ENCODE measurements at regions not wholly inside any gene's neighbourhood (a gene's known extent, or its start where the extent isn't known, plus 50 kb on each side); places are given as distances from the start of the nearest gene placed in this dataset.

- DNase-seq: no peak
These were observed 329.0 kb downstream of the TLE4 start for GRCh38 chr9:79900754-79901153.

GRCh38 chr9:79896390-79896980 lies 324.7 kb downstream of the TLE4 start:
- no peak for DNase-seq

GRCh38 chr9:79895232-79895631 lies 323.5 kb downstream of the TLE4 start:
- DNase-seq: no peak

- DNase-seq: no peak
These were observed 317.6 kb downstream of the TLE4 start for GRCh38 chr9:79889369-79889768.

- DNase-seq: no peak
These were observed 313.5 kb downstream of the TLE4 start for GRCh38 chr9:79885093-79885857.

GRCh38 chr9:79884546-79884945 lies 312.8 kb downstream of the TLE4 start:
- DNase-seq: no peak

GRCh38 chr9:79883073-79883645 lies 311.4 kb downstream of the TLE4 start:
- no peak for DNase-seq

GRCh38 chr9:79880626-79881025 lies 308.9 kb downstream of the TLE4 start:
- no peak for DNase-seq

- no peak for DNase-seq
These were observed 306.3 kb downstream of the TLE4 start for GRCh38 chr9:79877943-79878602.

- DNase-seq: no peak
These were observed 296.9 kb downstream of the TLE4 start for GRCh38 chr9:79868567-79869189.

- DNase-seq: no peak
These were observed 291.4 kb downstream of the TLE4 start for GRCh38 chr9:79862921-79863890.

- no peak for DNase-seq
These were observed 286.7 kb downstream of the TLE4 start for GRCh38 chr9:79858508-79858907.

GRCh38 chr9:79857188-79857587 lies 285.4 kb downstream of the TLE4 start:
- no peak for DNase-seq

GRCh38 chr9:79847074-79847473 lies 275.3 kb downstream of the TLE4 start:
- no peak for DNase-seq

GRCh38 chr9:79829566-79830302 lies 258.0 kb downstream of the TLE4 start:
- no peak for DNase-seq

- DNase-seq: no peak
These were observed 252.5 kb downstream of the TLE4 start for GRCh38 chr9:79824265-79824664.

GRCh38 chr9:79817438-79818004 lies 245.8 kb downstream of the TLE4 start:
- no peak for DNase-seq

- no peak for DNase-seq
These were observed 241.5 kb downstream of the TLE4 start for GRCh38 chr9:79813258-79813638.

- DNase-seq: no peak
These were observed 240.9 kb downstream of the TLE4 start for GRCh38 chr9:79812507-79813257.

GRCh38 chr9:79812099-79812498 lies 240.3 kb downstream of the TLE4 start:
- no peak for DNase-seq

All from NCI-H446 (cell line).